ENCODE measurements at regions not wholly inside any gene's neighbourhood (a gene's known extent, or its start where the extent isn't known, plus 50 kb on each side); places are given as distances from the start of the nearest gene placed in this dataset.

- no peak for TF ChIP-seq CTCF (IDR thresholded peaks at IDR 0.05; ENCODE audit: borderline replicate concordance, insufficient read depth, low read depth, low read length)
- no peak overlapping the region for H3K4me3 ChIP-seq (ENCODE audit: low read depth, low read length)
Measured at GRCh38 chr10:121195524-121195910, 344.4 kb downstream of the WDR11 start.

GRCh38 chr10:121199081-121199480, 347.9 kb downstream of the WDR11 start:
- no peak for TF ChIP-seq CTCF (IDR thresholded peaks at IDR 0.05; ENCODE audit: borderline replicate concordance, insufficient read depth, low read depth, low read length)
- no peak overlapping the region for H3K4me3 ChIP-seq (ENCODE audit: low read depth, low read length)

GRCh38 chr10:121205625-121206024, 354.5 kb downstream of the WDR11 start:
- no peak overlapping the region for H3K4me3 ChIP-seq (ENCODE audit: low read depth, low read length)
- no peak for TF ChIP-seq CTCF (IDR thresholded peaks at IDR 0.05; ENCODE audit: borderline replicate concordance, insufficient read depth, low read depth, low read length)

GRCh38 chr10:121211446-121211845, 360.3 kb downstream of the WDR11 start:
- H3K4me3 ChIP-seq (ENCODE audit: low read depth, low read length) = no peak overlapping the region
- no peak for TF ChIP-seq CTCF (IDR thresholded peaks at IDR 0.05; ENCODE audit: borderline replicate concordance, insufficient read depth, low read depth, low read length)

- no peak for TF ChIP-seq CTCF (IDR thresholded peaks at IDR 0.05; ENCODE audit: borderline replicate concordance, insufficient read depth, low read depth, low read length)
- no peak overlapping the region for H3K4me3 ChIP-seq (ENCODE audit: low read depth, low read length)
Measured at GRCh38 chr10:121213437-121213836, 362.3 kb downstream of the WDR11 start.

GRCh38 chr10:121216295-121216694, 365.1 kb downstream of the WDR11 start:
- H3K4me3 ChIP-seq (ENCODE audit: low read depth, low read length) = no peak overlapping the region
- TF ChIP-seq CTCF (IDR thresholded peaks at IDR 0.05; ENCODE audit: borderline replicate concordance, insufficient read depth, low read depth, low read length) = no peak

- no peak for TF ChIP-seq CTCF (IDR thresholded peaks at IDR 0.05; ENCODE audit: borderline replicate concordance, insufficient read depth, low read depth, low read length)
- no peak overlapping the region for H3K4me3 ChIP-seq (ENCODE audit: low read depth, low read length)
Measured at GRCh38 chr10:121216721-121217181, 365.6 kb downstream of the WDR11 start.
